ENCODE measurements at regions not wholly inside any gene's neighbourhood (a gene's known extent, or its start where the extent isn't known, plus 50 kb on each side); places are given as distances from the start of the nearest gene placed in this dataset.

- peak; percentile 20 for TF ChIP-seq CTCF (IDR thresholded peaks at IDR 0.05; ENCODE audit: low read depth, low read length, missing control alignments)
- Histone ChIP-seq H3K4me3 (ENCODE audit: low read depth, low read length) (no peak overlapping the region), H3K36me3 (replicated peaks) (no peaks in the 10 kb centered on the region), H3K27me3 (replicated peaks) (no peaks in the 10 kb centered on the region), H3K27ac (no peak overlapping the region)
- in situ Hi-C loops (cut with HindIII; ENCODE audit: low pct_ligation_motif_present, low sequenced_read_pairs): loop anchor here (25.0 kb wide), 1 partner anchor 284 kb away; no protein-coding TSS in a partner anchor
- DNase-seq: no peak
Measured at GRCh38 chr6:45721665-45722064, 294.0 kb downstream of the CLIC5 start.

GRCh38 chr6:45718871-45719270, 296.8 kb downstream of the CLIC5 start:
- Histone ChIP-seq H3K36me3 (replicated peaks) (no peaks in the 10 kb centered on the region), H3K4me3 (ENCODE audit: low read depth, low read length) (no peak overlapping the region), H3K27ac (no peak overlapping the region), H3K27me3 (replicated peaks) (no peaks in the 10 kb centered on the region)
- in situ Hi-C loops (cut with HindIII; ENCODE audit: low pct_ligation_motif_present, low sequenced_read_pairs): loop anchor here (25.0 kb wide), 1 partner anchor 282 kb away; no protein-coding TSS in a partner anchor
- TF ChIP-seq CTCF (IDR thresholded peaks at IDR 0.05; ENCODE audit: low read depth, low read length, missing control alignments): no peak
- DNase-seq: no peak

GRCh38 chr6:45718131-45718530, 297.5 kb downstream of the CLIC5 start:
- H3K36me3 ChIP-seq (replicated peaks): no peaks in the 10 kb centered on the region
- H3K27ac ChIP-seq: no peak overlapping the region
- no peak for TF ChIP-seq CTCF (IDR thresholded peaks at IDR 0.05; ENCODE audit: low read depth, low read length, missing control alignments)
- no peaks in the 10 kb centered on the region for H3K27me3 ChIP-seq (replicated peaks)
- in situ Hi-C loops (cut with HindIII; ENCODE audit: low pct_ligation_motif_present, low sequenced_read_pairs): loop anchor here (25.0 kb wide), 1 partner anchor 281 kb away; no protein-coding TSS in a partner anchor
- H3K4me3 ChIP-seq (ENCODE audit: low read depth, low read length): no peak overlapping the region
- no peak for DNase-seq

GRCh38 chr6:45717715-45718114, 297.9 kb downstream of the CLIC5 start:
- in situ Hi-C loops (cut with HindIII; ENCODE audit: low pct_ligation_motif_present, low sequenced_read_pairs): loop anchor here (25.0 kb wide), 1 partner anchor 280 kb away; no protein-coding TSS in a partner anchor

GRCh38 chr6:45717027-45717426, 298.6 kb downstream of the CLIC5 start:
- H3K36me3 ChIP-seq (replicated peaks): no peaks in the 10 kb centered on the region
- TF ChIP-seq CTCF (IDR thresholded peaks at IDR 0.05; ENCODE audit: low read depth, low read length, missing control alignments): no peak
- no peak for DNase-seq
- no peaks in the 10 kb centered on the region for H3K27me3 ChIP-seq (replicated peaks)
- no peak overlapping the region for H3K4me3 ChIP-seq (ENCODE audit: low read depth, low read length)
- no peak overlapping the region for H3K27ac ChIP-seq
- in situ Hi-C loops (cut with HindIII; ENCODE audit: low pct_ligation_motif_present, low sequenced_read_pairs): loop anchor here (25.0 kb wide), 1 partner anchor 280 kb away; no protein-coding TSS in a partner anchor

More at GRCh38 chr6:45717715-45718114, 297.9 kb downstream of the CLIC5 start:
- Histone ChIP-seq H3K27me3 (replicated peaks) (no peaks in the 10 kb centered on the region), H3K27ac (no peak overlapping the region), H3K36me3 (replicated peaks) (no peaks in the 10 kb centered on the region), H3K4me3 (ENCODE audit: low read depth, low read length) (no peak overlapping the region)
- DNase-seq: no peak
- TF ChIP-seq CTCF (IDR thresholded peaks at IDR 0.05; ENCODE audit: low read depth, low read length, missing control alignments): no peak

GRCh38 chr6:45715508-45715803, 300.2 kb downstream of the CLIC5 start:
- no peaks in the 10 kb centered on the region for H3K27me3 ChIP-seq (replicated peaks)
- DNase-seq: no peak
- in situ Hi-C loops (cut with HindIII; ENCODE audit: low pct_ligation_motif_present, low sequenced_read_pairs): loop anchor here (25.0 kb wide), 1 partner anchor 278 kb away; no protein-coding TSS in a partner anchor
- no peak overlapping the region for H3K4me3 ChIP-seq (ENCODE audit: low read depth, low read length)
- no peak for TF ChIP-seq CTCF (IDR thresholded peaks at IDR 0.05; ENCODE audit: low read depth, low read length, missing control alignments)
- H3K36me3 ChIP-seq (replicated peaks): no peaks in the 10 kb centered on the region
- no peak overlapping the region for H3K27ac ChIP-seq

Measured in brain microvascular endothelial cell (primary cell).